Pulmonary artery endothelial cell (primary cell): ENCODE measurements at regions not wholly inside any gene's neighbourhood (a gene's known extent, or its start where the extent isn't known, plus 50 kb on each side); places are given as distances from the start of the nearest gene placed in this dataset.

Experiments
- DNase-seq: peaks from one replicate; pipeline ENCODE4 v3.0.0-alpha.2; 2011; ENCODE audit warnings: low read depth, low spot score

- no peak for DNase-seq
Observed at GRCh38 chr10:92790440-92790839, 57.9 kb upstream of the EXOC6 start.

GRCh38 chr10:92792661-92793060 lies 55.7 kb upstream of the EXOC6 start:
- DNase-seq = no peak
